ENCODE measurements at regions not wholly inside any gene's neighbourhood (a gene's known extent, or its start where the extent isn't known, plus 50 kb on each side); places are given as distances from the start of the nearest gene placed in this dataset.

- Histone ChIP-seq H3K36me3 (ENCODE audit: insufficient read depth, low read length) (no peaks in the 10 kb centered on the region), H3K4me2 (ENCODE audit: low read length) (no peak overlapping the region), H3K9me3 (ENCODE audit: low read length) (no peaks in the 10 kb centered on the region), H3K9me2 (ENCODE audit: insufficient read depth, low read length) (no peaks in the 10 kb centered on the region), H3F3A (ENCODE audit: insufficient read depth, low read length, poor library complexity, severe bottlenecking) (no peaks in the 10 kb centered on the region), H4K20me1 (ENCODE audit: insufficient read depth) (no peaks in the 10 kb centered on the region), H3K79me2 (replicated peaks; ENCODE audit: insufficient read depth, low read length) (no peaks in the 10 kb centered on the region), H3K27me3 (ENCODE audit: insufficient read depth, low read depth, low read length) (no peaks in the 10 kb centered on the region), H3K4me3 (ENCODE audit: low read length) (no peak overlapping the region), H3K9ac (ENCODE audit: low read length) (no peak overlapping the region), H2AFZ (ENCODE audit: low read depth, low read length) (no peak overlapping the region), H3K27ac (ENCODE audit: low read length) (no peak overlapping the region)
- TF ChIP-seq, protein P1, sequence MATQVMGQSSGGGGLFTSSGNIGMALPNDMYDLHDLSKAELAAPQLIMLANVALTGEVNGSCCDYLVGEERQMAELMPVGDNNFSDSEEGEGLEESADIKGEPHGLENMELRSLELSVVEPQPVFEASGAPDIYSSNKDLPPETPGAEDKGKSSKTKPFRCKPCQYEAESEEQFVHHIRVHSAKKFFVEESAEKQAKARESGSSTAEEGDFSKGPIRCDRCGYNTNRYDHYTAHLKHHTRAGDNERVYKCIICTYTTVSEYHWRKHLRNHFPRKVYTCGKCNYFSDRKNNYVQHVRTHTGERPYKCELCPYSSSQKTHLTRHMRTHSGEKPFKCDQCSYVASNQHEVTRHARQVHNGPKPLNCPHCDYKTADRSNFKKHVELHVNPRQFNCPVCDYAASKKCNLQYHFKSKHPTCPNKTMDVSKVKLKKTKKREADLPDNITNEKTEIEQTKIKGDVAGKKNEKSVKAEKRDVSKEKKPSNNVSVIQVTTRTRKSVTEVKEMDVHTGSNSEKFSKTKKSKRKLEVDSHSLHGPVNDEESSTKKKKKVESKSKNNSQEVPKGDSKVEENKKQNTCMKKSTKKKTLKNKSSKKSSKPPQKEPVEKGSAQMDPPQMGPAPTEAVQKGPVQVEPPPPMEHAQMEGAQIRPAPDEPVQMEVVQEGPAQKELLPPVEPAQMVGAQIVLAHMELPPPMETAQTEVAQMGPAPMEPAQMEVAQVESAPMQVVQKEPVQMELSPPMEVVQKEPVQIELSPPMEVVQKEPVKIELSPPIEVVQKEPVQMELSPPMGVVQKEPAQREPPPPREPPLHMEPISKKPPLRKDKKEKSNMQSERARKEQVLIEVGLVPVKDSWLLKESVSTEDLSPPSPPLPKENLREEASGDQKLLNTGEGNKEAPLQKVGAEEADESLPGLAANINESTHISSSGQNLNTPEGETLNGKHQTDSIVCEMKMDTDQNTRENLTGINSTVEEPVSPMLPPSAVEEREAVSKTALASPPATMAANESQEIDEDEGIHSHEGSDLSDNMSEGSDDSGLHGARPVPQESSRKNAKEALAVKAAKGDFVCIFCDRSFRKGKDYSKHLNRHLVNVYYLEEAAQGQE (IDR thresholded peaks at IDR 0.05; ENCODE audit: borderline replicate concordance), result no peak
- no peak for TF ChIP-seq SMC3 (conservative IDR thresholded peaks at IDR 0.05; ENCODE audit: poor library complexity)
- TF ChIP-seq MXI1 (conservative IDR thresholded peaks at IDR 0.05; ENCODE audit: poor library complexity, severe bottlenecking), result no peak
- no peak for TF ChIP-seq RAD21 (conservative IDR thresholded peaks at IDR 0.05)
- no peak for TF ChIP-seq EZH2 (IDR thresholded peaks at IDR 0.05; ENCODE audit: borderline replicate concordance, insufficient read depth, low read length, poor library complexity, severe bottlenecking)
- TF ChIP-seq POLR2AphosphoS5 (IDR thresholded peaks at IDR 0.05), result no peak
- TF ChIP-seq CTCF (IDR thresholded peaks at IDR 0.05; ENCODE audit: poor library complexity, severe bottlenecking), result no peak
- TF ChIP-seq TAF1 (IDR thresholded peaks at IDR 0.05; ENCODE audit: low read depth), result no peak
- TF ChIP-seq EP300 (conservative IDR thresholded peaks at IDR 0.05; ENCODE audit: poor library complexity, severe bottlenecking), result no peak
Measured at GRCh38 chr17:74072340-74072739, 131.1 kb upstream of the RPL38 start.

- Histone ChIP-seq H3K27me3 (ENCODE audit: insufficient read depth, low read depth, low read length) (no peaks in the 10 kb centered on the region), H3K36me3 (ENCODE audit: insufficient read depth, low read length) (no peaks in the 10 kb centered on the region), H3F3A (ENCODE audit: insufficient read depth, low read length, poor library complexity, severe bottlenecking) (no peaks in the 10 kb centered on the region), H3K9ac (ENCODE audit: low read length) (no peak overlapping the region), H3K27ac (ENCODE audit: low read length) (no peak overlapping the region), H2AFZ (ENCODE audit: low read depth, low read length) (no peak overlapping the region), H3K4me2 (ENCODE audit: low read length) (no peak overlapping the region), H3K4me3 (ENCODE audit: low read length) (no peak overlapping the region), H3K9me3 (ENCODE audit: low read length) (no peaks in the 10 kb centered on the region), H3K9me2 (ENCODE audit: insufficient read depth, low read length) (no peaks in the 10 kb centered on the region), H4K20me1 (ENCODE audit: insufficient read depth) (no peaks in the 10 kb centered on the region), H3K79me2 (replicated peaks; ENCODE audit: insufficient read depth, low read length) (no peaks in the 10 kb centered on the region)
- TF ChIP-seq, protein P1 (IDR thresholded peaks at IDR 0.05; ENCODE audit: borderline replicate concordance), result no peak
- no peak for TF ChIP-seq EZH2 (IDR thresholded peaks at IDR 0.05; ENCODE audit: borderline replicate concordance, insufficient read depth, low read length, poor library complexity, severe bottlenecking)
- no peak for TF ChIP-seq TAF1 (IDR thresholded peaks at IDR 0.05; ENCODE audit: low read depth)
- no peak for TF ChIP-seq CTCF (IDR thresholded peaks at IDR 0.05; ENCODE audit: poor library complexity, severe bottlenecking)
- TF ChIP-seq EP300 (conservative IDR thresholded peaks at IDR 0.05; ENCODE audit: poor library complexity, severe bottlenecking), result no peak
- no peak for TF ChIP-seq POLR2AphosphoS5 (IDR thresholded peaks at IDR 0.05)
Measured at GRCh38 chr17:74076446-74076845, 127.0 kb upstream of the RPL38 start.

Data from neural cell (in vitro differentiated cells).